NCI-H524 treated with DMSO at 0.1 percent for 48 hours (cell line): ENCODE measurements at regions not wholly inside any gene's neighbourhood (a gene's known extent, or its start where the extent isn't known, plus 50 kb on each side); places are given as distances from the start of the nearest gene placed in this dataset.
"Not testable (repeated sequence)": the region's sequence is repeated elsewhere in the genome, so short reads cannot be mapped to it uniquely, and the experiment has no call there.

Experiments
- DNase-seq: peaks from one replicate; lab custom pipeline; 2025; lab: John Stamatoyannopoulos, UW

DNA sequence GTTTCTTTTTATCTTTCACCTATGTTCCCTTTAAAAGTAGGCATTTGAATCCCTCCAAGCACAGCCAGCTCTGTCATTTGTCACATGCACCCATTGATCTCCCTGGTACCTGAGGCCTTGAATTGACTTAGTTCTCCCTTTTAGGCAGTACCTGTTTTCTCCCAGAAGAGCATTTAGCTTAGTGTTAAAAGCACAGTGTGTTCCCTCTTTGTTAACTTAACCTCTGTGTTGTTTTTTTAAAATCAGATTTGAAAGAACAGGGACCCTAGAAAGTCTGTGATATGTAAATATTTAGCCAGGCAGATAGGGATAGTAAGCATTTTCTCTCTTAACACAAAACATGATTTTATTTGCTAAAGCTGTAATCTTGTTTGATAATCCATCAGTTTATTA lies 113.8 kb upstream of the SPATA31D4 start:
- DNase-seq = no peak

DNA sequence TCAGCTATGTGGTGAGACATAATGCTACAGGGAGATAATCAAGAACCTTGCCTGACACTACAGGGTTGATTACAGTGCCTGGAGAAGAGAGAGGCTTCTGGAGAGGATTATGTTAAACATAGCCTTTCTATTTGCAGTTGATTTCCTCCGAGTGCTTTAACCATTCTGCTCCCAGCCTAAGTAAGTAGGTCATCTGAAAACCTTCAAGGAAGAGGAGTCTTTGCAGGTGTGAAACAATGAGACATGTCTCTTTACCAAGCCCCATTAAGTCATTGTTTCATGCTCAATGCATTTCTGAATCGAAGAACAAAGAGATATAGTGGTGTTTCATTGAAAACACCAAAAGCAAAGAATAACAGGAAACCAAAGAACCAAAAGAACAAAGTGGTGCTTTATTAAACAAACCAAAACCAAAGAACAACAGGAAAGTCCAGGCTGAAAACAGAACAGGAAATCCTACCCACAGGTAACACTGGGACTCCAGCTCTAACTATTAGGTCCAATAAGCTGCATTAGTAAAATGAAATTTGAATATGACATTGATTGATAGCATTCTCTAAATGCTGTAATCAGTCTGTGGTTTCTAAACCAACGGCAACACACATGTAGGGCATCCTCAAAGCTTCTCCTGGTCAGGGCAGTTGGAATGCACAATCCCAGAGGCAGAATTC lies 113.3 kb upstream of the SPATA31D4 start:
- no peak for DNase-seq

DNA sequence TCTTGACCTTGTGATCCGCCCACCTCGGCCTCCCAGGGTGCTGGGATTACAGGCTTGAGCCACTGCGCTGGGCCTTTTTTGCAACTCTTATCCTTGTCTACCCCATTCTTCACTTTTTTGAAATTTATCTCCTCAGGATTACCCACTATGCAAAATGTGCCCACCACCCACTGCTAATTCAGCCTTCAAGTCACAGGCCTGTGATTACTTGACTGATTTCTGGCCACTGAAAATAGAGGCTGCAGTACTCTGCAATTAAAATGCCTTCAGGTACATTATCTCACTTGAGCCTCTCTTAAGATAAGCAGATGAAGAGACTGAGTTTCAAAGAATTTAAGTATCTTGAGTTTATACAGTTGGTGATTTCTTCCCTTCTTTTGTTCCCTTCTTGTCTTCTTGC lies 112.4 kb upstream of the SPATA31D4 start:
- no peak for DNase-seq

DNA sequence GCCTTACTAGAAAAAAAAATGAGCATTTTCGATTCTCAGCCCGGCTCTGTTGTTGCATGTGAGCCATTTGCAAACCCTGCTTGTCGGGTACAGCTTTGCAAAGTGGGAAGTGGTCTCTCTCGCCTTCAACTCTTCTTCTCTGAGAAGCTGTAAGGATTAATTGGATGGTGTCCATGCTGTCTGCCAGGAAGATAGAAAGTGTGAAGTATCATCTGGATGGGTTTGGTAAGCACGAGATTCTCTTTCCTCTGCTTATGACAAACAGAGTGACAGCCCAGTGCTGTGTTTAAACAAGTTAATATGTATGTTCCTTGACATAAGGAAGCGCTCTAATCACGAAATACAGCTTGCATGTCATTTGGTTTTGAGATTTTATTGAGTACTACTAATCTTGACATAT lies 109.1 kb upstream of the SPATA31D4 start:
- no peak for DNase-seq

DNA sequence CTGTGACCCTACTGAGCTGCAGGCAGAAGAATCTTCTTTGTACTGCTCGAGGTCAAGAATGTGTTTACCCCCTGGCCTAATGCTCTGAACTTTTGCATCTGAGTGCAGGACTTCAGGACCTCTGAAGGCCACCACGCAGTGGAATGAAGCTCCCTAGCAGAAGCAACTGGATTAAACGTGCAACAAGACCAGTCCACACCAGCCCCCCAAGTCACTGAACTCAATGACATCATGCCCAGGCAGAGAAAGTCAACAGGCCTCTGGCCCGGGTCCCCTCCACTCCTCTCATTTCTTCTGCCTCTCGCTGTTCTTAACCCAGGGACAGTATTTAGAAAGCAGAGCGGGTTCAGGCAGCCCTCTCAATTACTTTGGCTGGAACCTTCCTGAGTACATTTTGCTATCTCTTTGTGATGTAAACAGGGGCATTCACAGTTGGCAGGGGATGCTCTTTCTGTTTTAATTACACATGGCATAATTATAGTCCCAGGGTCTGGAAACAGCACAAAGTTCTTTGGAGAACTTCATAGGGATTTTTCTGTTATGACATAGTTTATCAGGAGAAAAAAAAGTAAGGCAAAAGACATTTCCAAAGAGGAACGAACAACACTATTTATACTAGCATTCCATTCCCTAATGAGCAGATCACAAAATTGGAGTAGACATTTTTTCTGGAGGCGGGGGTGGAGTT lies 108.2 kb upstream of the SPATA31D4 start:
- no peak for DNase-seq

DNA sequence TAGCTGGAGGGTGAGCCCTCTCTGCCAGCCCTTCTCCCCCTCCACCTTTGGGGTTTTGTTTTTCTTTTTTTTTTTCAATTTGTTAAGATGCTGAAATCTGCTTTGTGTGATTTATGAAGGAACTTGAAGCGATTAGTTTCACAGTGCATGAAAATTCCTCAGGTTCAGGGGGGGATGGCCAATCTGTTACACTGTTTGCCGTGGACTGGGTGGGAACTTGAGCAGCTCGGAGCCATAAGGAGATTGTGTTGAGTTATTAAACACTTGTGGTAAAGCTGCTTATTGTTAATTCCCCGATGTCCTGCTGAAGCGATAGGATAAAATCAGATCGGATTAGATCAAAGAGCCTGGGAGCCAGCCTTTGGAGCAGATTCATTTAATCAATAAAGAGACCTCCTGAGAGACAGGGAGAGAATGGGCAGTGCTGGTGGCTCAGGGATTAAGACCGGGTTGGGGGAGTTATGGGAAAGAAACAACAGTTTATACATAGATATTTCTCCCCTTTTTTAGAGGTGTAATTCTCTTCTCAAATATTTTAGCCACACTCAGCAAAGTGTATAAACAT lies 105.8 kb upstream of the SPATA31D4 start:
- peak; percentile 78 for DNase-seq

DNA sequence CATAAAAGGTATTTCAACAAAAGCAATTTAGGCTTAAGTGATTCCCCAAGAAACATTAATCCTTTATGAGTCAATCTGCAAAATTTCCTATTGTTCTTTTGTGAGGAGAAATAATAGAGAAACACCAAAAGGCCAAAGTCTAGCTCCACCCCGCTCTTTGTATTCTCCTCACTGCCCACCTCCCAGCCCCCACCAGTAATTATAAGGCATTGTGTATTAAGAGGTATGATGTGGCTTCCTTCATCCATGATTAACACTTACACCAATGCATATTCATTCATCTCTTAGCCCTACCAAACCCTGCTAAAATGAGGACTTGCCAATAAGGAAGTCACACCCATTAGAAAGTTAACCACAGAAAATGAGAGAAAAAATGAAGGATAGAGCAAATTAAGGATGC lies 105.3 kb upstream of the SPATA31D4 start:
- no peak for DNase-seq

DNA sequence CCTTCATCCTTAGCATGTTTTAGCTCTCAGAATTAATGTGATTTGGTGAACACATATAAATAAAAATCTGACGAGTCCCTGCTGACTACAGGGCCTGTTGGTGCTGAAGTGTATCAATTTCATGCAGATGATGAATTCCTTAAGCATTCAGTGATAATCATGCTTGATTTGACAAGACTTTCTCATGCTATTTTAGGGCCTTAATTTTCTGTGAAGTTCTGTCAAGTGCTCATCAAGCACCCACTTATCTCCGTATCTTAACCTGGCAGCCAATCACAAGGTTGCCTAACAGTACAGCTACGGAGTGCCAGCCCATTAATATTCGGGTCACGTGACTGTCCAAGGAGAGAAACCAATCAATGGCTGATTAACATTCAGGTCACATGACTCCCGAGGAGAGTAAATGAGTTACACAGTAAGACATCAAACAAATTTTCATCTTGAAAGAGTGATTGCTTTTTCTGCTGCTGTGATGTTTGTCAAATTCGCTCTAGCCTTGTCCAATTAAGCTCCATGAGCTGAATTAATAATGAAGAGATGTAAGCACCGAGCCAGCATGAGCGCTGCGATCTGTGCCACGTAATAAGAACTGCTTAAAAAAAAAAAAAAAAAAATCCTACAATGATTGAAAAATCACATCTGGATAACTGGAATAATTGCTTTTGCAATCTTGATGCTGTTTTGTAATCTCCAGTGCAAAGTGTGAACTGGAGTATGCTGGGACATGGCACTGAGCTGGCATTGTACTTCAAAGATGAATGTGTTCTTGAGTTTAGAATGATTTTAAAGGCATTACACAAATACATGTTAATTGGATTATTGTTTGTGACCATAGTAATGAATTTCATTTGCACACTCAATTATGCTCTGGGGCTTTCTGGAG lies 104.3 kb upstream of the SPATA31D4 start:
- DNase-seq = peak; percentile 33

GRCh38 chr9:81824802-81825730 lies 103.2 kb upstream of the SPATA31D4 start:
- DNase-seq = no peak

DNA sequence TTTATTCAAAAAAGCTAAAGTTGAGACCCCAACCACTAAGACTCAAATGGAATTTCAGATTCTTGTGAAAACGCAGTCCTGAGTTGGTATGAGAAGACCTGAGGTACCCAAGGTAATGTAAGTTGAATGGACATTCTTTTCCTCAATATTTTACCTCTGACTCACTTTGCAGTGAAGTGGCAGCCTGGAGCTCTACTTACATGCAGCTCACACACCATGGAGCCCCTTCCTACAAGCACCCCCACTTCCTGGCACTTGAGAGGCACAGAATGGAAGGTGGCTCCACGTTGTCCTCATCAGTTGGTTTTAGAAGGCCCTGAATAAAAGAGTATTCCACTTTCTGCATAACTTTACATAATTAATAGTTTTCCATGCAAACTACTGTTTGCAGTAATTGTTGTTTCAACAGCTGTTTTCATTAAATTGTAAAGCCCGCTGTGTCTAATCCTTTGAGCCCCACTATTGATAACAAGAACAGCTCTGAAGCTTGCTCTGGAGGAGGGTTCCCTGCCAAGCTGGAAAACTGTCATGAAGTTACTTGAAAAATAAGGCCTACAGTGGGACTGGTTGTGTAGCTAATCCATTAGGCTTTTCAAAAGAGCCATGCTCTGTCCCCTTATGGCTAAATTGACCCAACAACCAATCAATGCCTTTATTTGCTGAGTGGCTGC lies 102.2 kb upstream of the SPATA31D4 start:
- no peak for DNase-seq

GRCh38 chr9:81826517-81826906 lies 101.7 kb upstream of the SPATA31D4 start:
- DNase-seq = no peak

DNA sequence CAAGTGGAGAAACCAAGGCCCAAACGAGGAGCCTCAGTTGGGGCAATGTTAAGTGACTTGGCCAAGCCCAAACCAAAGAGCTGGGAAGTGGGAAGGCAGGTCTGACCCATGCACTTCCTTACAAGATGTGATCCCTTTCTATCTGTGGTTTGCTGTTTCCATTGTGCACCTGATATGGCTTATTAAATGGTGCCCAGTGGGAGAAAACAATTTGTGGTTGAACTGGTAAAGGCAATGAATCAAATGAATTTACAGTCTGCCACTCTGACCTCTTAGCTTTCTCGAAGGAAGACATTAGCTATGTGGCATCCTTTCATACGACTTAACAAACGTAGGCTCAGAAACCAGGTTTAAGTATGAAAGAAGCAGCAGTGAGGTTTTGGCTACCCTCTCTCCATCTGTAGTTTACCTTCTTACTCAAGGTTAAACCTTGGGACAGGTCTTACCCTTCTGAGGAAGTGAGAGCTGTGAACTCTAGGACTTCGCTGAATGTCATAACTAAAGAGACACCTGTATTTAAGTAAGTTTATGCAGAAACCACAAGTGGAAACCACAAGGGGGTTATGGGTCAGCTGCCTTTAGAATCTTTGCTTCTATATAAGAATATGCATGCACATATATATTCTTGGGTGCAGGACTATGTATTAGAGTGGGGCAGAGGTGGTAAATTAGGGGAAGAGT lies 100.5 kb upstream of the SPATA31D4 start:
- no peak for DNase-seq

DNA sequence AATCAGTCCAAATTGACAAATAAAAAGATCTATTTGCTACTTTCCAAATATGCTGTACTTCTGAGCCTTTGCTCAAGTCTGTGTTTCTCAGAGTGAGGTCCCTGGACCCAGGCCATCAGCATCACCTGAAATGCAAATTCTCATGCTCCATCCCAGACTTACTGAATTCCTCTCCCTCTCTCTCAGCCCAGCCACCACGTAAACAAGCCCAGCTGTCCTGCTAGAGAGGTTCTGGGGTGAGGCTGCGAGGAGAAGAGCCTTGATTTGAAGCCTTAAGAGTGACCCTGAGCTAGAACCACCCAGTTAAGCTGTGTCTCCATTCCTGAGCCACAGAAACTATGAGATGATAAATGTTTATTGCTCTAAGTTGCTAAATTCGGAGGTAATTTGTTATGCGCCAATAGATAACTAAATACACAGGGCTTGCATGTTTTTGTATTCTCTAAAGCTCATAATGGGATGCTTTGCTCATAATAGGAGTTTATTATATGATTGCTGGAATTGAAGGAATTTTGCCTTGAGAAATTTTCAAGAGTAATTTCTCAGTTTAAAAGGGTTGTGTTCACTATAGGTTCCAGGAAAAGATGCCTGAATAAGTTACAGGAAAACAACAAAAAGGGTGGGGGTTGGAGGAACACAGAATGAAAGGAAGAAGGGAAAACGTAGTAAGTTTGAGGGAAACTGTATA lies 98.9 kb upstream of the SPATA31D4 start:
- no peak for DNase-seq

GRCh38 chr9:81830431-81830830 lies 97.8 kb upstream of the SPATA31D4 start:
- not testable (repeated sequence) for DNase-seq

DNA sequence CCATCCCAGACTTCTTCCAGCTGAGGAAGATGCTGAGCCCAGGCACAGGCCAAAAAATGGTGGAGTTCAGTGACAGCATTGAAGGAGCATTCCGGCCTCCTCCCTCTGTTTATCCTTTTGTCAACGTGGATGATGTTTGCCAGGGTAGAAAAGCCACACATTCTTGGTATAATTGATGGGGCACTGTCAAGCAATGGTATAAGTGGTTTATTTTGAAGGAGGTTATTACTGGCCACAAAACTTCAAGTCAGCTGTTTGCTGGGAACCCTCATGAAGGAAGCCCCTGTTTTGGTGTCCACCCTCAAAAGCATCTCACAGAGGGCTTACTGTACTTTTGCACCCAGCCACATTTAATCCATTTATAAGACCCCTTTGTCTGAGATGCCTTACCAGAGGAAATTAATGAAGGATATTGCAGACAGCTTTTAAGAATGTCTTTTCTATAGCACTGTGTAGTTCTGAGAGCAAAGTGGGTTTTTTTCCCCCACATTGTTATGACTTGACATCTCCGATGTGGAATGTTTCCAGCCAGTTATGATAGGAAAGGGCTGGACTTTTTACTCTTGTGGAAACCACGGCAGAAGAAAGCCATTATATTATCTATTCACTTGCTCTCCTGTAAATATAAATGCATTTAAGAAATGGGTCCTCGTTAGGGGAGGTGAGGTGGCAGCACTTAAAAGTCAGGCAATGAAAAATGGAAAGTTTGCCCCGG lies 95.5 kb upstream of the SPATA31D4 start:
- DNase-seq = no peak

GRCh38 chr9:81833563-81834345 lies 94.5 kb upstream of the SPATA31D4 start:
- DNase-seq = no peak

DNA sequence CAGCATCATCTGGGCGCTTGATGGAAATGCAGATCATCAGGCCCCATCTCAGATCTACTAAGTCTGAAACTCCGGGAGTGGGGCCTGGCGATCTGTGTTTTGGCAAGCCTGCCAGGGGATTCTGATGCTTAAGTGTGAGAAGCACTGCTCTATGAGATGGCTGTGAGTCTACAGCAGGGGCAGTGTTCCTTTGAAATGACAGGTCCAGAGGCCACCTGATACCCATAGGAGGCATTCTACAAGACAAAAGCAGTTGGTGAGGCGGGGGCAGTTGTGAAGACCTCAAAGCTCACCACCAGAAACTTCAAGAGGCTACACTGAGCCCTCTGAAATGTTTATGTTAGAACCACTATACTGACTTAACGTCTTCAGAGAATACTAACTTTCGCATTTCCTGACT lies 86.9 kb upstream of the SPATA31D4 start:
- DNase-seq = no peak

DNA sequence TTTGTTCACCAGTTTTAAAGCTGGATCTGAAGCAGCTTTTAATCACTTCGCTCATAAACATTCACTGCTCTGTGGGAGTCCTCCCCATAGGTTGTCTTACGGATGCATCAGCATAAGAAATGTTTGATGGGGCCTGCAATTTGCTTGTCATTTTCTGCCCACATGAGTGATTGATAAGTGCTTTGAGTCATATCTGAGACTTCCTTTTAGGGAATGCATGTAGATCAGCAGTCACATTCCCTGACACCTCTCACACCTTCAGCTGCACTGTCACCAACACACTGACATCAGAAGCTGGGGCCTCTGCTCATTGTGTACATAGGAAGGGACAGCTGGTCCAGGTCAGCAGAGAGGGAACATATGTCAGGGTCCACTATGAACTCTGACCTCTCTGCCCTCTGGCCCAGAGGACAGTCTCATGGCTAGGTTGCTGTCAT lies 84.1 kb upstream of the SPATA31D4 start:
- DNase-seq = no peak
